Anterior cingulate cortex (tissue), 58 donors: ENCODE measurements at regions not wholly inside any gene's neighbourhood (a gene's known extent, or its start where the extent isn't known, plus 50 kb on each side); places are given as distances from the start of the nearest gene placed in this dataset.
"Not testable (repeated sequence)": the region's sequence is repeated elsewhere in the genome, so short reads cannot be mapped to it uniquely, and the experiment has no call there.

ENCODE experiments used
- DNase-seq, 58 donors: peaks; one replicate each; lab custom pipeline; 2025; lab: John Stamatoyannopoulos, UW

DNA sequence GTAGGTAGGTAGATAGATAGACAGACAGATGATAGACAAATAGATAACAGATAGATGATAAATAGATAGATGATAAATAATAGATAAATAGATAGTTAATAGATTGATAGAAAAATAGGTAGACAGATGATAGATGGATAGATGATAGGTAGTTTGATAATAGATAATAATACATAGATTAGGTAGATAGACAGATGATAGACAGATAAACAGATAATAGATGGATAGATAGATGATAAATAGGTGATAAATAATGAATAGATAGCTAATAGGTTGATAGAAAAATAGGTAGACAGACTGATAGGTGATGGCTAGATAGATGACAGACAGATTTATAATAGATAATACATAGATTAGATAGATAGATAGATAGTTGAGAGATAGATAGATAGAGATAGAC is 350.5 kb upstream of the DPP6 start:
- DNase-seq: no peak

DNA sequence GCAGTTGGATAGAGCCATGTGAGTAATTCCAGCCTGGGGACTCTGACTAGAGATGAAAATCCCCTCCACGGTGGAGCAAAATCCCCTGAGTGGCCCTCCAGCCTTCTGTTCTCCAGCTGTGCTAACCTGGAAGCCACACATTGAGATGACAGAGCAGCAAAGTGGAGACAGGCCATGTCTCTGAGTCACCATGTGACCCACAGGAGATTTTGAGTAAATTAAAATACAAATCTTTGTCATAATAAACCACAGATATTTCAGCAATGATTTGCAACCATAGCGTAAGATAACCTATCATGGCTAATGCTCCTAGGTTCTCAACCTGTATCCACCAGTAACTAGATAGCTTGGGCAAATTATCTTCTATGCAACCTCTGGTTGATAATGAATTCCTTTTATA is 328.3 kb upstream of the DPP6 start:
- DNase-seq: not testable (repeated sequence)

DNA sequence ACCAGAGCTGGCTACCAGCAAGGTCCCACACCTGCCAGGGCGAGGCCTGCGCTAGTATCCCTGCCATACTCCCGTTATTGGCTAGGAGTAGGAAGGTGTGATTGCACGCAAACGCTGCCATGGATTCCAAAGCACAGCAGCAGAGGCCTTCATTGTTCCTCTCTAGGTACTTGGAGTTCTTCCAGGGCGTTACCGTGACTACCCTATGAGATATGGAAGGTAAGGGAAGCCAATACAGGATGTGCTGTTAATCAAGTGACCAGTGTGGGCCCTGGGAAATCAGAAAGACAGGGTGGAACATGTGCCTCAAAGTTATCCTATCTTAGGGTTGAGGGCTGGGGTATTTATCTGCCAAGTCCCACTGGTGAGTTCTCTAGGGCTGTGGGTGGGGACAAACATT is 320.7 kb upstream of the DPP6 start:
- not testable (repeated sequence) for DNase-seq

DNA sequence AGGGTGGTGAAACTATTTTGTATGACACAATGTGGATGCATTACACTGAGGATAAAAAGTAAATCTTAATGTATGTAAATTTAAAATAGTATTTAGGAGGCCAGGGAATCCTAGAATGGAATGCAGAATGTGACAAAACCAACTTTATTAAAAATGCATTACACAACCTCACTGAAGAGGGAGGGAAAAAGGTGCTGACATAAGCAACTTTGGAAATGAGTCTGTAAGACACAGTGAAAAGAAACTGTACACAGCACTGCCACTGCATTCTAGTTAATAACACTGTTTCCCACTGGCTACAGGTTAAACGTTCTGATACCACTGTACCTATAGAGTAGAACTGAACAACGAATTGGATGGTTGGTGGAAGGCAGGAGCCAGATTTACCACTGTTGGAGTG is 308.8 kb upstream of the DPP6 start:
- DNase-seq: not testable (repeated sequence)

DNA sequence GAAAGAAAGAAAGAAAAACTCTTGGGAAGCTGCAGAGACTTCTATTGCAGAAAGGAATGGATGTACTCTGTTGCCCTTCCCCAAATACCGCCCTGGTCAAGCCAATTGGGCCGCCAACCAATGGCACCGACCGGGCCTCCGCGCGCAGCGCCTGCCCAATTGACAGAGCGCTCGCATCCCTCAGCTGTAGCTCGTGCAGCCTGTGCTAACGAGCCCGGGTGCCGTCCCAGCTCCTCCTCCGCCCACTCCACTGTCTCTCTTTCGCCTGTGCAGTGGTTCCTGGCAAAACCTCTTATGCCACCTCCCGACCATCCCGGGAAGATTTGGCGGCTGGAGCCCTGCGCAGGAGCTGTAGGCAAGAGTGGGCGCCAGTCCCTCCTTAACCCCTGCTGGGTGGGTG is 304.2 kb upstream of the DPP6 start:
- DNase-seq: peak in 14 of 58 donors; percentile 0 to 29 (median 5)

DNA sequence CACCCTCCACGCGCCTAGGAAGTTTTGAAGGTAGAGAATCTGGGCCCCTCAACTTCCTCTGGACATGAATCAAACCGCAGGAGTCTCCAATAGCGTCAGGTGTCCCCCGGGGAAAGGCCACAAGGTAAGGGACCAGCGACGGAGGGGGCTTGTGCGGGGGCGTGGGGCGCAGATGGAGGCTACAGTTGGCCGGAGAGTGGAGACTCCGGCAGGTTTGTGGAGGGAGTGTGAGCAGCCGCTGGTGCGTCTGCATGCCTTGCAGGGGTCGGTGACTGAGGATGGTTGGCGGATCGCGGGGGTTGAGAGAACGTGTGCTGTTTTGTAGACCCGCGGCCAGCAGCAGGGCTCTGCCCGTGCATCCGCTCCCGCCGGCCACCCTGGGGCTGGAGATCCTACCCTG is 303.3 kb upstream of the DPP6 start:
- DNase-seq: not testable (repeated sequence)

DNA sequence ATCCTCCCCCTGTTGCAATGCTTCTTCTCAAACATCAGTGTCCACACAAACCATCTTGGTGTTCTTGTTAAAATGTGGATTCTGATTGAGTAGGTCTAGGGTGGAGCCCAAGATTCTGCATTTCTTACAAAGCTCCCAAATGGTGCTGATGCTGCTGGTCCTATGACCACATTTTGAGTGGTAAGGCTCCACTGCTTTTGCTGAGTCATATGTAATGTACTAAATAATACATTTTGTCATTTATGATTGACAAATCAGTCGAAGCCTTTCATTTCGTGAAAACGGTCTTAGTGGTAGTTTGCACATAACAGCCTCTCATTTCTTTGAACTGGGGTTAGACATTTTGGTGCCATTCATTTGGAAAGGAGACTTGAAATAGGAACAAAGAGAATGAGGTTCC is 286.3 kb upstream of the DPP6 start:
- not testable (repeated sequence) for DNase-seq

DNA sequence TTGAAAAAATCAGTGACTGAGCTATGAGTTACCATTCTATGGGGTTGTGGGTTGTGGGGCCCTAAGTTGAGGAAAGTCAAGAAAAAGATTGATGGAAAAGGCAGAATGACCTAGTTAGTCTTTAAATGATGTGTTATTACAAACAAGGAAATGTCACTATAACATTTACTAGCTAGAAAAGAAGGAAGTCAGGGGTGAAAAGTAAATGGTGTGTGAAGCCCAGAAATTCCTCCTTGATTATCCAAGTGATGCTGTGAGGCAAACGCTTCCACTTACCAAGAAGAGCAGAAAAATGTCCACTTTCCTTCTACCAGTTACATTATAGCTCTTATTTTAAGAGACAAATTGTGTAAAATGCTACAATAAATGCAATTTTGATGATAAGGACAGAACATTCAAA is 285.3 kb upstream of the DPP6 start:
- DNase-seq: not testable (repeated sequence)

DNA sequence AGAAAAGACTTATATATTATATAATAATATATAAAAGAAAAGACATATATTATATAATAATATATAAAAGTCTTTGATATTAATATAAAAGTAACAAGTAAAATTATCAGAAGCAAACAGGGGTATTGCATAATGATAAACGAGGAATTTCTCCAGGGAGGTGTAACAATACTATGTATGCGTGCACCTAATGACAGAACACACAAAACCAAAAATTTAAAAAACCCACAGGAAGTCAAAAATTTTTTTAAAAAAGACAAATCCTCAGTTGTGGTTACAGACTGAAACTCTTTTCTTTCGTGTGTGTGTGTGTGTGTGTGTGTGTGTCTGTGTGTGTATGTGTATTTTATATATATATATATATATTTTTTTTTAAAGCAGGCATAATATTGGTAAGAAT is 279.2 kb upstream of the DPP6 start:
- DNase-seq: no peak

DNA sequence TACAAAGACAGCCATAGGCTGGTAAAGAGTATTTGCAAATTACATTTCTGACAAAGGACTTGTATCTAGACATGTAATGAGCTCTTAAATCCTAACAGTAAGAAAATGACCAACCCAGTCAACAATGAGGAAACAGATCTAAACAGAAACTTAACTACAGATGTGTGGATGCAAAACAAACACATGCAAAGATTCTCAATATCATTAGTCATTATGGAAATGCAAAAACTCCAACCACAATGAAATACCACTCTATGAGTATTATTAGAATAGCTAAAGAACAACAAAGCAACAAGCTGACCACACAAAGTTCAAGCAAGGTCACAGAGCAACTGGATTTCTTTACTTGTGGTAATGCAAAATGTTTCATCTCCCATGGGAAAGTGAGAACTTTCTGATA is 275.3 kb upstream of the DPP6 start:
- not testable (repeated sequence) for DNase-seq

DNA sequence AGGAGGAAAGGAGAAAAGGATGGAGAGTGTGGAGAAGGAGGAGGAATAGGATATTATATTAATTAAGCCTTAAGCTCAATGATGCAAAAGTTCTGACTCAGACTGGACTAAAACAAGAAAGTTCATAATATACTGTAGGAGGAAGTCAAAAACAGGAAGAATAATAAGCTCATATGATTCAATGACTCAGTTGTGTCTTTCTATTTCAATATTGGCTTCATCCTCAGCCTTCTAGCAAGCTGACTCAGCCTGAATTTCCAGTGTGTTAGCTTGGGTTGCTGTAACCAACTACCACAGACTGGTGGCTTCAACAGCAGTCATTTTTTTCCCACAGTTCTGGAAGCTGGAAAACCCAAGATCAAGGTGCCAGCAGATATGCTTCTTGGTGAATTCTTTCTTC is 254.8 kb upstream of the DPP6 start:
- not testable (repeated sequence) for DNase-seq

DNA sequence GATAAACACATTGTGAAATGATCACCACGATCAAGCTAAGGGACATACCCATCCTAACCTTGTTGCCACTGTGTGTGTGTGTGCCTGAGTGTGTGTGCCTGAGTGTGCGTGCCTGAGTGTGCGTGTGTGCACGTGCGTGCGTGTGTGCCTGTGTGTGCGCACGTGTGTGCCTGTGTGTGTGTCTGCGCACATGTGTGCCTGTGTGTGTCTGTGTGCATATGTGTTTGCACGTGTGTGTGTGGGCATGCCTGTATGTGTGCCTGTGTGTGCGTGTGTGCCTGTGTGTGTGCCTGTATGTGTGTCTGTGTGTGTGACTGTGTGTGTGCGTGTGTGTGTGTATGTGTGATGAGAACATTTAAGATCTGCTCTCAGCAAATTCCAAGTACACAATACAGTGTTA is 244.1 kb upstream of the DPP6 start:
- DNase-seq: no peak

DNA sequence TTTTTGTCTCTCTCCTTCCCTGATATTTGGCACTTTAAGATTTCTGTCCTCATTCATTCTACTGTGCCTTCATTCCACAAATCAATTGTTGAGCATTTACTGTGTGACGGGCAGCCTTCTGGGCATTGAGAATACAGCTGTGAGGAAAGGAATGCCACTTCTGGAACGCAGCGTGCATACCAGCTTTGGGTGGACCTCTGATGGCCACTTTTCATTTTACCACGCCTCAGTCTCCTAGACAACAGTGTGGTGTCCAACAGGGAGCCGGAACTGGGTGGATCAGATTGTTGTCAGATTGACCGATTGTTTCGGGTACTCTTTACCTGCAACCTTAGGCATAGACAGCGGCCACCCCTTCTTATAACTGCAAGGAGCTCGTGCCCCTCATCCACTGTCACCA is 222.7 kb upstream of the DPP6 start:
- DNase-seq: no peak

DNA sequence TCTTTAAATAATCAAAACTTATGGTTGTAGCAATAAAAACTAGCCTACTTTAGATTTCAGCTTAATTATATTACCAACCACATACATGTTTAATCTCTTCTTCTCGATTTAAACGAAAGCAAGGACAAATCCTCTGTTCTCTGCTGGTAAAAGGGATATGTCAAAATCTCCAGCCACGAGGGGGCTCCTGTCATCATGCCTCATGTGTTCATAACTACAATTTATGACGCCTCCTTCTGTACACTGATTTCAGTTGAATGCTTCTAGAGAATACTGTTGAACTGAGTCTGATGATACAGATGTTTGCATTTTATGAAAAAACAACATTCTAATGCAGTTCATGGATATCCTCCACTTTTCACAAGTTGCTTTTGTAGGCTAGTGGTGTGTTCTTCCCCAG is 220.0 kb upstream of the DPP6 start:
- no peak for DNase-seq

DNA sequence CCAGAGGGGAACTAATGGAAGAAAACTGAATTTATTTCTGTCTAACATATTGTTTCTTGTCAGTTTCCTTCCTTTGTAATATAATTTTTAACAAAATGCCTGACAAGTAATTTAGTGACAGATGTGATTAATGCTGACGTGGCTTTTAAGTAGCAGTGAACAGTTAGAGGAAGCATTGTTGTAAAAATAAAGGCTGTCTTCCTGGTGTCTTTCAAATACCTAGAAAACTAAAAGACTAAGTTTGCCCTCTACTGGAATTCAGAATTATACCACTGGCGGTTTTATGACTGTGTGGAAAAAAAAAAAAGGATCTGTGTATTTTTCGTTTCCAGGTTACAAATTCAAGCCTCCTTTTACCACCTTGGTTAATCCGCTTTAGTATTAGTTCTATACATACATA is 217.1 kb upstream of the DPP6 start:
- DNase-seq: no peak

DNA sequence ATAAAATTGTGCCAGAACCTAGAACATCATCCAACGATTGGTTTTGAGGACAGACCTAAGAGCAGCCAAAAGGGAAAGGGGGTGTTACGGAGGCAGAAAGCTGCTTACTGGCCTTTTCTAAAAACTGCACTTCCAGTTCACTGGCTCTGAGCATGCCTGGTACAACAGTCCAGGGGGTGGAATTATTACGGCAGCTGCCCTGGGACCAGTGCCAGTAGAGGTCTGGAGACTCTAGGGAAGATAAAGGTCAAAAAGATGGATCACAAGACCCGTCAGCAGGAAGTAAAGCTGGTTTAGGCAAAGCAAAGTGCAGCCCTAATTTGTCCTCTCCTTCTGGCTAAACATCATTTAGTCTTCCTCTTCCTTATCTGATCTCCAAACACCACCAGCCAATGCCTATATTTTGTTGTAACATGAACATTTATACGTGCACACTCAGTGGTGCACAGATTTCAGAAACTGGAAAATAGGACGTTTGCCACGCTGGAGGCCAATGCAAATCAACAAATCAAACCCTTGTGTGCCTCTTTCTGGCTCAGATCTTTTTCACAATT is 216.4 kb upstream of the DPP6 start:
- peak in 2 of 58 donors; percentile 0 to 1 for DNase-seq

DNA sequence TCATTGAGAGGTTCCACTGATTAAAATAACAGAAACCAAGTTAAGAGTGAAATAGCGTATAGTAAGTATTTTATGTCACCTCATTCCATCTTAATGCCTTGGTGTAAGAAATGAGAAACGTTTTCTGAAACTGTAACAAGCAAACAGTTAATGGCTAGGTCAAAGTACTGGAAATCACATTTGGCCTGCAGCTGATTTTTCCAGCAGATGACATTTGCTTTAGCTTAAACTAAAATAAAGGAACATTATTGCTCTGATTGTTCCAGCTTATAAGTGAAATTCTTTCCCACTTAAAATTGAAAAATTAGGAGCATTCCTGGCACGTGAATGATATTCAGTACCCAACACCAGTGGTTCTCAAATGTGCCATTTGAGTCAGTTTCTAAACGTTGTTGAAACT is 213.6 kb upstream of the DPP6 start:
- no peak for DNase-seq

DNA sequence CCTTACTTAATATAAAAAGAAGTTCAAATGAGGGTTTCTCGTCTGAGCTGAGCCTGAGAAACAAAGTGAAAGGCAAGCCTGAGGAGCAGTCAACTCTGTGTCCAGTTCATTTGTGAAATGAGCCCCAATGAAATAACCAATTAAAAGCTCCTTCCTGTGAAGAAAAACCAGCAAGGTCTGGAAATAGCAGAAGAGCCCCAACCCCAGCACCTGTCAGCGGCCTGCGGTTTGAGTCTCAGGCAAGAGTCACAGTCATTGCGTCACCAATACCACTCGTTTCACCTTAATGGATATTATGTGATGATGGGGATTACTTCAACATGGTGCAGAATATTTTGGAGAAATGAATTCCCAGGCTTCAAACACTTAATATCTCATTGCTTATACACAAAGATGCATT is 211.3 kb upstream of the DPP6 start:
- DNase-seq: no peak

DNA sequence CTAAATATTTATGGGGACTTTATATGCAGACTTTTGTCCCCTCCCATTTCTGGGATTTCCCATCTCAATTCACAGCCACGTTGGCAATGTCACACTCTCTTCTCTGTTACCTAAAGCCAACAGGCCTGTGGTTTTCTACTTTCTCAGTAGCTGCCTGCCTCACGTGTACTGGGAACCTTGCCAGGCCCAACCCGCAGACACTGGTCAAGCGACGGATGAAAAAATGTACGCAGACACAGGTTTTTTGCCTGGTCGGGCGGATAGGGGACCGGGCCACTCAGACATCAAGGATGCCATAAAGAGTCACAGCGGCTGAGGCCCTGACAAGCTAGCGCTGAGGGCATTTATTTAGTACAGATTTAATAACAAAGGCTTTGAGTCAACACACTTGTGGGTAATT is 204.4 kb upstream of the DPP6 start:
- no peak for DNase-seq

DNA sequence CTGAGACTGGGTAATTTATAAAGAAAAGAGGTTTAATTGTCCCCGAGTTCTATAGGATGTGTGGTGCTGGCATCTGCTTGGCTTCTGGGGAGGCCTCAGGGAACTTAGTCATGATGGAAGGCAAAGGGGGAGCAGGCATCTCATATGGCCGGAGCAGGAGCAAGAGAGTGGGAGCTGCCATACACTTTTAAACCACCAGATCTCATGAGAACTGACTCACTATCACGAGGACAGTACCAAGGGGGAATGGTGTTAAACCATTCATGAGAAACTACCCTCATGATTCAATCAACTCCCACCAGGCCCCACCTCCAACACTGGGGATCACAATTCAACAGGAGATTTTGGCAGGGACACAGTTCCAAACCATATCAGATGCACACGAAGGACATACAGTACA is 199.9 kb upstream of the DPP6 start:
- DNase-seq: no peak

DNA sequence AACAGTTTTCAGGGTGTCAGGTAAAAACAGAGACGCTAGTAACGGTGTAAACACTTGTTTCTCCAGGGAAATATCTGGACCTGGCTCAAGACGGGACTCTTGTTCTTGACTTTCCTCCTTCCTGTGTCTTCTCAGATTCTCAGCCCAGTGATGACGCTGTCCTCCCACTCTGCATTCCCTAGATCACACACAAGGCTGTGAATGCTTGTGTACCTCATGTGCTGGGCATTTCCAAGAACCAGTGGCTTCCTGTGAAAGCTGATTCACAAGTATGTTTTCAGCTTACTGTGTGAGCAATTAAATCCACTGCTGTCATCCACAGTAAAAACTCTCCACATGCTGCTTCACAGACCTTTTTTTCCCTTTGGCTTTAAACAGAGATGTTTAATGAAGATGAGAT is 193.8 kb upstream of the DPP6 start:
- DNase-seq: peak in 23 of 58 donors; percentile 1 to 56 (median 16)

DNA sequence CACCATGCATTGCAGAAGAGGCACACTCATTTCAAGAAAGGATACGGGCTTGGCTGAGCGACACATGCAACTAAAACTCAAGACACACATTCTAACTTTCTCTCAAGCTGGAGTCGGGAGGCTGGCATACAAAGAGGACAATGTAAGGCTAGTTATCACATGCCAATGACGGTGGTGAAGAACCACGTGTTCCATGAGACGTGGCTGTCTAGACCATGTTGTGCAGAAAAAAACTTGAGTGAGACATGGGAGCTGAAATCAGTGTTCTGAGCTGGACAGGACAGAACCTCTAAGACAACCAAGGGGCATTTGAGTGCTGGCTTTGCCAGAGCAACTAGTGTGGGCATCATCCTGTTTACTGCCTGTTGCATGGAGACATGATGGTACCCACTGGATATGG is 193.0 kb upstream of the DPP6 start:
- no peak for DNase-seq
